ENCODE measurements at regions not wholly inside any gene's neighbourhood (a gene's known extent, or its start where the extent isn't known, plus 50 kb on each side); places are given as distances from the start of the nearest gene placed in this dataset.

DNA sequence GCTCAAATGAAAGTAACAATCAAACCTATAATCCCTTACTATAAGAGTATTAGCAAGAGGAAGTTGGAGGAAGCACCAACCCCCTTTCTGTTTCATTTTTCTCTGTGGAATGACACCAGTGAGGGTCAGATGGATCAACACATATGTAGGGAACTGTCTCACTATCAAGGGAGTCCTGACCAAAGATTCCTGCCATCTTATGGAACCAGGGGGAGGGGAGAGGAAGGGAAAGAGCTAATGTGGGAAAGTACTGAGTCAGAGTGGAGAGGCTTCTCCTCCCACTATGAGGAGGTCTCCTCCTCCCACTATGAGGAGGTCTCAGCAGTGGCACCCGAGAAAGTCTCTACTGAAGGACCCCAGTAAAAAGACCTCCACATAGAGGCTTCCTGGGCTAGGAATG is 73.3 kb upstream of the PCSK1 start:
- intact Hi-C loops (cut with DNase I; ENCODE audit: low total_unique reads) (no loop called here), in situ Hi-C loops (cut with MboI; ENCODE audit: low sequenced_read_pairs in 4 of 4) (no loop called here)
- no peak for ATAC-seq
- H3K27ac ChIP-seq, result no peak overlapping the region
- no peaks in the 10 kb centered on the region for H3K4me1 ChIP-seq
- no peaks in the 10 kb centered on the region for H3K27me3 ChIP-seq
- TF ChIP-seq, protein P1, sequence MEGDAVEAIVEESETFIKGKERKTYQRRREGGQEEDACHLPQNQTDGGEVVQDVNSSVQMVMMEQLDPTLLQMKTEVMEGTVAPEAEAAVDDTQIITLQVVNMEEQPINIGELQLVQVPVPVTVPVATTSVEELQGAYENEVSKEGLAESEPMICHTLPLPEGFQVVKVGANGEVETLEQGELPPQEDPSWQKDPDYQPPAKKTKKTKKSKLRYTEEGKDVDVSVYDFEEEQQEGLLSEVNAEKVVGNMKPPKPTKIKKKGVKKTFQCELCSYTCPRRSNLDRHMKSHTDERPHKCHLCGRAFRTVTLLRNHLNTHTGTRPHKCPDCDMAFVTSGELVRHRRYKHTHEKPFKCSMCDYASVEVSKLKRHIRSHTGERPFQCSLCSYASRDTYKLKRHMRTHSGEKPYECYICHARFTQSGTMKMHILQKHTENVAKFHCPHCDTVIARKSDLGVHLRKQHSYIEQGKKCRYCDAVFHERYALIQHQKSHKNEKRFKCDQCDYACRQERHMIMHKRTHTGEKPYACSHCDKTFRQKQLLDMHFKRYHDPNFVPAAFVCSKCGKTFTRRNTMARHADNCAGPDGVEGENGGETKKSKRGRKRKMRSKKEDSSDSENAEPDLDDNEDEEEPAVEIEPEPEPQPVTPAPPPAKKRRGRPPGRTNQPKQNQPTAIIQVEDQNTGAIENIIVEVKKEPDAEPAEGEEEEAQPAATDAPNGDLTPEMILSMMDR (IDR thresholded peaks at IDR 0.05 in 4 of 5, conservative IDR thresholded peaks at IDR 0.05 in 1 of 5), result no peak
- no peak for TF ChIP-seq POLR2A (IDR thresholded peaks at IDR 0.05)
- no peaks in the 10 kb centered on the region for H3K9me3 ChIP-seq
- no peak for DNase-seq
- no peak overlapping the region for H3K4me3 ChIP-seq
- no peaks in the 10 kb centered on the region for H3K36me3 ChIP-seq

- Histone ChIP-seq H3K27ac (no peak overlapping the region), H3K36me3 (no peaks in the 10 kb centered on the region), H3K4me3 (no peak overlapping the region), H3K4me1 (no peaks in the 10 kb centered on the region), H3K9me3 (no peaks in the 10 kb centered on the region), H3K27me3 (no peaks in the 10 kb centered on the region)
- in situ Hi-C loops (cut with MboI; ENCODE audit: low sequenced_read_pairs in 4 of 4), result no loop called here
- TF ChIP-seq, protein P1 (IDR thresholded peaks at IDR 0.05 in 4 of 5, conservative IDR thresholded peaks at IDR 0.05 in 1 of 5), result no peak
- no peak for TF ChIP-seq POLR2A (IDR thresholded peaks at IDR 0.05)
- no peak for DNase-seq
- ATAC-seq, result no peak
- intact Hi-C loops (cut with DNase I; ENCODE audit: low total_unique reads), result no loop called here
Measured at GRCh38 chr5:96506866-96507527, 73.9 kb upstream of the PCSK1 start.

DNA sequence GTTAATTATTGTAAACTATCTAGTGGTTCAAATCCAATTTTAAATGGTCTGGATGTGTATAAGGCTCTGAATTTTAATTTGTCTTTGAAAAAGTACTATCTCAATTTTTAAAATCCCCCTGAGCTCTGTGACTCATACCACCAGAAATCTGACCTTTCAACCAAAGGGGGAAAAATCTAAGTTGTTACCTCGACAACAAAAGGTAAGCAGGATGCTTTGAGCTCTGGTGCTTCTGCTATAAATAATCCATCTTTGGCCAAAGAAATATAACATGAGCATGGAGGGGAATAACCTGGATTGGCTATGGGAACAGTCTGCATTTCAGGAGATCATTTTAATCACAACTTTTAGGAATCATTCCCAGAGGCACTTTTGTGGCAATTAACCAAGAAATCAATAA is 76.3 kb upstream of the PCSK1 start:
- Histone ChIP-seq H3K9me3 (no peaks in the 10 kb centered on the region), H3K27me3 (no peaks in the 10 kb centered on the region), H3K27ac (no peak overlapping the region), H3K4me3 (no peak overlapping the region), H3K4me1 (no peaks in the 10 kb centered on the region), H3K36me3 (no peaks in the 10 kb centered on the region)
- in situ Hi-C loops (cut with MboI; ENCODE audit: low sequenced_read_pairs in 4 of 4) (no loop called here), intact Hi-C loops (cut with DNase I; ENCODE audit: low total_unique reads) (no loop called here)
- ATAC-seq, result no peak
- DNase-seq, result no peak
- no peak for TF ChIP-seq POLR2A (IDR thresholded peaks at IDR 0.05)
- TF ChIP-seq, protein P1 (IDR thresholded peaks at IDR 0.05 in 4 of 5, conservative IDR thresholded peaks at IDR 0.05 in 1 of 5), result no peak

DNA sequence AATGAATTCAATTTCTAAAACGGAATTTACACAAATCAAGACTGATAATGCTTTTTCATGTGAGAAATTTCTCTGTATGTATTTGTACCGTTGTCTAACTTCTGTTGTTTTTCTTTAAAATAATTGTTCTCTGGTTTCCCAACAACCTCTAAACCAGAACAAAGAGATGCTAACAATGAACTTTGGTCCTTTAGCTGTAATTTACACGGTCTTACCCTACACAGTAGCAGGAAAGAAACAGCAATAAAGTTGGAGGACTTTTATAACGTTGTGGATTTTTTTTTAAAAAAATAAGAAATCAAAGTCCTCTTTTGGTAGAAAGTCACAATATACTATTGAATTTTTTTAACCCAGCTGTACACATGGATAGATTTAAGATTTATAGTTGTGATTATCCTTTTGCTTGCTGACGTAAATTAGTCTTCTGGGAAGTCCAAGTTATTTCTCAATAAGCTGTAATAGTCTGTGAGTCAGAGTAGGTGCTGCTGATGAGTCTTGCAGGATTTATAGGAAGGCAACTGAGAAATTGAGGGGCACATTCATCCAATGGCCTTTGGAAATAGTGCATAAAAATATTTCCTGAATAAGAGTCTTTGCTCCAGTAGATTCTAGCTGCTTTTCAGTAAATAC is 76.8 kb upstream of the PCSK1 start:
- ATAC-seq, result peak; percentile 58 to 60
- in situ Hi-C loops (cut with MboI; ENCODE audit: low sequenced_read_pairs in 4 of 4), result no loop called here
- TF ChIP-seq, protein P1 (IDR thresholded peaks at IDR 0.05 in 4 of 5, conservative IDR thresholded peaks at IDR 0.05 in 1 of 5), result no peak
- no peak for TF ChIP-seq POLR2A (IDR thresholded peaks at IDR 0.05)
- no peak for DNase-seq
- Histone ChIP-seq H3K27ac (no peak overlapping the region), H3K36me3 (no peaks in the 10 kb centered on the region), H3K4me3 (no peak overlapping the region), H3K4me1 (no peaks in the 10 kb centered on the region), H3K9me3 (no peaks in the 10 kb centered on the region), H3K27me3 (no peaks in the 10 kb centered on the region)
- intact Hi-C loops (cut with DNase I; ENCODE audit: low total_unique reads), result no loop called here

All from gastrocnemius medialis (tissue), 4 donors.